H9 (cell line): ENCODE measurements at regions not wholly inside any gene's neighbourhood (a gene's known extent, or its start where the extent isn't known, plus 50 kb on each side); places are given as distances from the start of the nearest gene placed in this dataset.

Source experiments
- DNase-seq: peaks from one replicate; pipeline ENCODE4 v3.0.0-alpha.2; 2017
- H2AFZ ChIP-seq: one replicate; pipeline ENCODE4 v1.6.1; 2013; ENCODE audit warnings: mild to moderate bottlenecking, low read length, control low read depth, moderate library complexity
- H2AK5ac ChIP-seq: 2 replicates; pipeline ENCODE4 v1.6.1; 2013; ENCODE audit warnings: low read length, control low read depth, mixed read lengths; ENCODE audit not compliant: insufficient read length
- H2BK120ac ChIP-seq: one replicate; pipeline ENCODE4 v1.6.1; 2013; ENCODE audit warnings: low read depth, mild to moderate bottlenecking, low read length, control low read depth, inconsistent platforms; ENCODE audit not compliant: poor library complexity, severe bottlenecking
- H2BK12ac ChIP-seq: 2 replicates; pipeline ENCODE4 v1.6.1; 2013; ENCODE audit warnings: low read length, control low read depth, mixed read lengths, low read depth; ENCODE audit not compliant: insufficient read length
- H2BK15ac ChIP-seq: 2 replicates; pipeline ENCODE4 v1.6.1; 2013; ENCODE audit warnings: low read depth, low read length, control low read depth
- H2BK20ac ChIP-seq: one replicate; pipeline ENCODE4 v1.6.1; 2013; ENCODE audit warnings: low read depth, mild to moderate bottlenecking, low read length, control low read depth, inconsistent platforms; ENCODE audit not compliant: poor library complexity, severe bottlenecking
- H2BK5ac ChIP-seq: 2 replicates; pipeline ENCODE4 v1.6.1; 2013; ENCODE audit warnings: low read length, control low read depth, mixed read lengths; ENCODE audit not compliant: insufficient read length
- H3K14ac ChIP-seq: 2 replicates; pipeline ENCODE4 v1.6.1; 2013; ENCODE audit warnings: low read length, control low read depth; ENCODE audit not compliant: insufficient read depth
- H3K18ac ChIP-seq: 2 replicates; pipeline ENCODE4 v1.6.1; 2013; ENCODE audit warnings: low read depth, mild to moderate bottlenecking, mixed read lengths, low read length, control low read depth; ENCODE audit not compliant: insufficient read length
- H3K23ac ChIP-seq: 2 replicates; pipeline ENCODE4 v1.6.1; 2013; ENCODE audit warnings: low read length, control low read depth, mixed read lengths, low read depth; ENCODE audit not compliant: insufficient read length
- H3K23me2 ChIP-seq: 2 replicates; pipeline ENCODE4 v1.6.1; 2013; ENCODE audit warnings: low read depth, mild to moderate bottlenecking, mixed read lengths, low read length, control low read depth; ENCODE audit not compliant: insufficient read length, poor library complexity, severe bottlenecking
- H3K27ac ChIP-seq: 2 replicates; pipeline ENCODE4 v1.5.1; 2013; ENCODE audit warnings: low read length, control low read depth, mixed read lengths, low read depth; ENCODE audit not compliant: insufficient read length
- H3K27me3 ChIP-seq: 2 replicates; pipeline ENCODE4 v1.6.1; 2013; ENCODE audit warnings: low read length, control low read depth, inconsistent platforms; ENCODE audit not compliant: insufficient read depth
- H3K4ac ChIP-seq: 2 replicates; pipeline ENCODE4 v1.6.1; 2013; ENCODE audit warnings: low read depth, mild to moderate bottlenecking, control low read depth, inconsistent platforms, low read length, moderate library complexity
- H3K4me1 ChIP-seq: 2 replicates; pipeline ENCODE4 v1.6.1; 2013; ENCODE audit warnings: low read length, control low read depth, inconsistent platforms; ENCODE audit not compliant: insufficient read depth
- H3K4me2 ChIP-seq: 2 replicates; pipeline ENCODE4 v1.6.1; 2013; ENCODE audit warnings: low read length, control low read depth, mixed read lengths; ENCODE audit not compliant: insufficient read length, insufficient read depth
- H3K56ac ChIP-seq: 2 replicates; pipeline ENCODE4 v1.6.1; 2013; ENCODE audit warnings: low read depth, mild to moderate bottlenecking, mixed read lengths, low read length, control low read depth; ENCODE audit not compliant: insufficient read length
- H3K79me1 ChIP-seq: 2 replicates; pipeline ENCODE4 v1.6.1; 2013; ENCODE audit warnings: low read depth, mild to moderate bottlenecking, moderate library complexity, low read length, control low read depth, inconsistent platforms; ENCODE audit not compliant: insufficient read depth, poor library complexity, severe bottlenecking
- H3K79me2 ChIP-seq: 2 replicates; pipeline ENCODE4 v1.6.1; 2013; ENCODE audit warnings: low read length, control low read depth, inconsistent platforms; ENCODE audit not compliant: insufficient read depth
- H3K9ac ChIP-seq: 2 replicates; pipeline ENCODE4 v1.6.1; 2013; ENCODE audit warnings: low read length, control low read depth, mixed read lengths; ENCODE audit not compliant: insufficient read length; ENCODE audit errors: extremely low read depth
- H3K9me3 ChIP-seq: one replicate; pipeline ENCODE4 v1.6.1; 2013; ENCODE audit warnings: low read depth, low read length, inconsistent platforms; ENCODE audit not compliant: control insufficient read depth
- H3T11ph ChIP-seq: one replicate; pipeline ENCODE4 v1.6.1; 2013; ENCODE audit warnings: mild to moderate bottlenecking, low read length, control low read depth, inconsistent platforms
- H4K20me1 ChIP-seq: one replicate; pipeline ENCODE4 v1.6.1; 2013; ENCODE audit not compliant: control insufficient read depth, insufficient read length, insufficient read depth
- H4K5ac ChIP-seq: 2 replicates; pipeline ENCODE4 v1.6.1; 2013; ENCODE audit warnings: low read depth, mild to moderate bottlenecking, mixed read lengths, low read length, control low read depth; ENCODE audit not compliant: insufficient read length
- H4K8ac ChIP-seq: replicated peaks from 2 replicates; pipeline ENCODE4 v1.6.1; 2013; ENCODE audit warnings: low read length, control low read depth, mixed read lengths, low read depth; ENCODE audit not compliant: insufficient read length
- H4K91ac ChIP-seq: 2 replicates; pipeline ENCODE4 v1.6.1; 2013; ENCODE audit warnings: low read depth, mild to moderate bottlenecking, moderate library complexity, mixed read lengths, low read length, control low read depth; ENCODE audit not compliant: insufficient read length
- H3K27ac Mint-ChIP-seq, 3 experiments: 2 replicates in 2 of 3; 3 replicates in 1 of 3; pipeline ENCODE4 v1.8.0; 2020 to 2021; ENCODE audit warnings: mixed read lengths in 3 of 3, mild to moderate bottlenecking in 1 of 3, moderate library complexity in 1 of 3
- H3K27me3 Mint-ChIP-seq: 2 replicates; pipeline ENCODE4 v1.8.0; 2021; ENCODE audit warnings: low read depth, mild to moderate bottlenecking, moderate library complexity, mixed read lengths
- H3K36me3 Mint-ChIP-seq, 3 experiments: 2 replicates in 2 of 3; 3 replicates in 1 of 3; pipeline ENCODE4 v1.8.0; 2020 to 2021; ENCODE audit warnings: low read depth in 3 of 3, mixed read lengths in 3 of 3; ENCODE audit not compliant: insufficient read depth in 1 of 3
- H3K4me1 Mint-ChIP-seq, 2 experiments: 2 replicates each; pipeline ENCODE4 v1.8.0; 2020; ENCODE audit warnings: mixed read lengths in 2 of 2
- H3K4me3 Mint-ChIP-seq, 2 experiments: 2 replicates in 1 of 2; 3 replicates in 1 of 2; pipeline ENCODE4 v1.8.0; 2020 to 2021; ENCODE audit warnings: mild to moderate bottlenecking in 2 of 2, mixed read lengths in 2 of 2, moderate library complexity in 1 of 2
- H3K9me3 Mint-ChIP-seq, 2 experiments: 2 replicates in 1 of 2; 3 replicates in 1 of 2; pipeline ENCODE4 v1.8.0; 2020; ENCODE audit warnings: mild to moderate bottlenecking in 2 of 2, mixed read lengths in 2 of 2, moderate library complexity in 1 of 2
- WGBS: extraction: QIAGEN DNeasy Blood & Tissue Kit; methylation state at CpG from one replicate; pipeline ENCODE4 v1.1.7; 2013; ENCODE audit warnings: missing lambda C conversion rate, low lambda C conversion rate, mixed read lengths; ENCODE audit not compliant: insufficient read length; ENCODE audit errors: extremely low coverage; 5-methylcytosine and 5-hydroxymethylcytosine counted together
- TF ChIP-seq, protein P1 (sequence below): fragments of 200-600 bp; sonication (generic); conservative IDR thresholded peaks from 3 replicates; pipeline ENCODE4 v1.8.0; 2021; ENCODE audit warnings: antibody characterized with exemption, mild to moderate bottlenecking

DNA sequence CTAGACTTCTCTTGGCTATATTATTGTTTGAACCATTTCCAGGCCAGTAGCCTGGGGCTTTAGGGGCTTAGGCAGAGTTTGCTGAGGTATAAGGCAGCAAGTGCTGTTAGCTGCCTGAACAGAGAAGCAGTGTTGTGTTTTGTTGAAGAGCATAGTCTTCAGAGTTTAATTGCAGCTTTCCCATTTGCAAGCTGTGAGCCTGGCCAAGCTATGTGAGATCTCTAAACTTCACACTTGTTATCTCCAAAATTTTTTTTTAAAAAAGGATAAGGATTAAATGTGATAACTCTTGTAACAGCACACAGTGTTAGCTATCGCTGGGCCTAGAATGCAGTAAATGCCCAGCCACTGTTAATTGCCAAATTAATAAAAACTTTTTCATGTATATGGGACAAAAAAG lies 782.4 kb downstream of the REEP3 start:
- Histone ChIP-seq H2AFZ (no peak overlapping the region), H2BK20ac (no peak overlapping the region), H4K20me1 (no peaks in the 10 kb centered on the region), H2BK120ac (no peak overlapping the region), H2BK15ac (no peak overlapping the region), H2BK12ac (no peak overlapping the region), H3K4ac (no peak overlapping the region), H3K27me3 (no peaks in the 10 kb centered on the region), H4K91ac (no peak overlapping the region), H3K9ac (no peak overlapping the region), H3T11ph (no peak overlapping the region), H3K79me1 (no peaks in the 10 kb centered on the region), H3K27ac (no peak overlapping the region), H3K4me2 (no peak overlapping the region), H3K79me2 (no peaks in the 10 kb centered on the region), H3K23me2 (no peaks in the 10 kb centered on the region), H2BK5ac (no peak overlapping the region), H2AK5ac (no peak overlapping the region), H3K4me1 (no peaks in the 10 kb centered on the region), H3K9me3 (no peaks in the 10 kb centered on the region), H3K23ac (no peak overlapping the region), H3K56ac (no peak overlapping the region), H4K5ac (no peak overlapping the region), H4K8ac (no peak overlapping the region), H3K18ac (no peak overlapping the region), H3K14ac (no peak overlapping the region)
- no peak for DNase-seq
- H3K4me3 Mint-ChIP-seq: no peak overlapping the region
- TF ChIP-seq, protein P1, sequence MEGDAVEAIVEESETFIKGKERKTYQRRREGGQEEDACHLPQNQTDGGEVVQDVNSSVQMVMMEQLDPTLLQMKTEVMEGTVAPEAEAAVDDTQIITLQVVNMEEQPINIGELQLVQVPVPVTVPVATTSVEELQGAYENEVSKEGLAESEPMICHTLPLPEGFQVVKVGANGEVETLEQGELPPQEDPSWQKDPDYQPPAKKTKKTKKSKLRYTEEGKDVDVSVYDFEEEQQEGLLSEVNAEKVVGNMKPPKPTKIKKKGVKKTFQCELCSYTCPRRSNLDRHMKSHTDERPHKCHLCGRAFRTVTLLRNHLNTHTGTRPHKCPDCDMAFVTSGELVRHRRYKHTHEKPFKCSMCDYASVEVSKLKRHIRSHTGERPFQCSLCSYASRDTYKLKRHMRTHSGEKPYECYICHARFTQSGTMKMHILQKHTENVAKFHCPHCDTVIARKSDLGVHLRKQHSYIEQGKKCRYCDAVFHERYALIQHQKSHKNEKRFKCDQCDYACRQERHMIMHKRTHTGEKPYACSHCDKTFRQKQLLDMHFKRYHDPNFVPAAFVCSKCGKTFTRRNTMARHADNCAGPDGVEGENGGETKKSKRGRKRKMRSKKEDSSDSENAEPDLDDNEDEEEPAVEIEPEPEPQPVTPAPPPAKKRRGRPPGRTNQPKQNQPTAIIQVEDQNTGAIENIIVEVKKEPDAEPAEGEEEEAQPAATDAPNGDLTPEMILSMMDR: no peak
- no peaks in the 10 kb centered on the region; the same call in 1 of the 2 replicates for H3K27me3 Mint-ChIP-seq
- no CpG with 5 or more reads among the region's 1 CpG for WGBS
- no peak overlapping the region for H3K27ac Mint-ChIP-seq
- no peaks in the 10 kb centered on the region for H3K36me3 Mint-ChIP-seq
- peaks cover 8 to 11% of the 10 kb centered on the region in 2 experiments for H3K4me1 Mint-ChIP-seq
- no peaks in the 10 kb centered on the region for H3K9me3 Mint-ChIP-seq
